SU-DHL-6 (cell line): ENCODE measurements at regions not wholly inside any gene's neighbourhood (a gene's known extent, or its start where the extent isn't known, plus 50 kb on each side); places are given as distances from the start of the nearest gene placed in this dataset.

Source experiments
- EZH2phosphoT487 ChIP-seq: fragments of 200-600 bp; sonication (generic), shearing (Covaris generic); conservative IDR thresholded peaks from 2 replicates; pipeline ENCODE4 v1.6.1; 2018; ENCODE audit warnings: mild to moderate bottlenecking, antibody characterized with exemption, low read length, moderate library complexity, mixed read lengths
- TF ChIP-seq, protein P1 (sequence below): fragments of 200-600 bp; sonication (generic); IDR thresholded peaks from one replicate; pipeline ENCODE4 v1.5.1; 2017; ENCODE audit warnings: antibody characterized with exemption, mild to moderate bottlenecking, low read length, moderate library complexity; ENCODE audit not compliant: insufficient read depth, poor library complexity, severe bottlenecking

DNA sequence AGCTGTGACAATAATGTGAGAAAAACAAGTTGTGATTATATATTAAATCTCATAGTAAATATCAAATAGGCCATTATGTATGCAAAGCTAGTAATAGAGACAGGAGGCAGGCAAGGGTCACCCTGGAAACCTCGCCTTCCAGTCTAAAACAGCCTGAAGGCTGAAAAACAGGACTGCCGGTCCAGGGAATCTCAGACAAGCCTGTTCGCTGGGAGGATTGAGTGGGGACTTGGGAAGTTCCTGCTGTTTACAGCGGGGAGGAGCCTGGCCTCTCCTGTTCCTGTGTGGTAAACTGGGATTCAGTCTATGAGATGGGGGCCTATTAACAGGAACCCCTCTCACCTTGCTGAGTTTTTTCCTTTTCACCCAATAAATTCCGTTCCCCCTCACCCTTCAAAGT, 2317.3 kb downstream of the PCDH7 start:
- no peak for TF ChIP-seq EZH2phosphoT487
- TF ChIP-seq, protein P1, sequence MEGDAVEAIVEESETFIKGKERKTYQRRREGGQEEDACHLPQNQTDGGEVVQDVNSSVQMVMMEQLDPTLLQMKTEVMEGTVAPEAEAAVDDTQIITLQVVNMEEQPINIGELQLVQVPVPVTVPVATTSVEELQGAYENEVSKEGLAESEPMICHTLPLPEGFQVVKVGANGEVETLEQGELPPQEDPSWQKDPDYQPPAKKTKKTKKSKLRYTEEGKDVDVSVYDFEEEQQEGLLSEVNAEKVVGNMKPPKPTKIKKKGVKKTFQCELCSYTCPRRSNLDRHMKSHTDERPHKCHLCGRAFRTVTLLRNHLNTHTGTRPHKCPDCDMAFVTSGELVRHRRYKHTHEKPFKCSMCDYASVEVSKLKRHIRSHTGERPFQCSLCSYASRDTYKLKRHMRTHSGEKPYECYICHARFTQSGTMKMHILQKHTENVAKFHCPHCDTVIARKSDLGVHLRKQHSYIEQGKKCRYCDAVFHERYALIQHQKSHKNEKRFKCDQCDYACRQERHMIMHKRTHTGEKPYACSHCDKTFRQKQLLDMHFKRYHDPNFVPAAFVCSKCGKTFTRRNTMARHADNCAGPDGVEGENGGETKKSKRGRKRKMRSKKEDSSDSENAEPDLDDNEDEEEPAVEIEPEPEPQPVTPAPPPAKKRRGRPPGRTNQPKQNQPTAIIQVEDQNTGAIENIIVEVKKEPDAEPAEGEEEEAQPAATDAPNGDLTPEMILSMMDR, result no peak
